ENCODE measurements at regions not wholly inside any gene's neighbourhood (a gene's known extent, or its start where the extent isn't known, plus 50 kb on each side); places are given as distances from the start of the nearest gene placed in this dataset.
"Not testable (repeated sequence)": the region's sequence is repeated elsewhere in the genome, so short reads cannot be mapped to it uniquely, and the experiment has no call there.

GRCh38 chr14:29410581-29410980 lies 517.1 kb downstream of the PRKD1 start:
- no peak overlapping the region for H3K4me3 ChIP-seq (ENCODE audit: low read depth, low read length)
- DNase-seq (ENCODE audit: low read depth, low spot score) = no peak
- in situ Hi-C loops (cut with HindIII; ENCODE audit: low sequenced_read_pairs) = no loop called here
- TF ChIP-seq CTCF (IDR thresholded peaks at IDR 0.05; ENCODE audit: low read depth, low read length) = no peak

GRCh38 chr14:29414931-29415330 lies 512.7 kb downstream of the PRKD1 start:
- in situ Hi-C loops (cut with HindIII; ENCODE audit: low sequenced_read_pairs); DNase-seq (ENCODE audit: low read depth, low spot score); H3K4me3 ChIP-seq (ENCODE audit: low read depth, low read length): not testable (repeated sequence)

- no peak for DNase-seq (ENCODE audit: low read depth, low spot score)
Observed at GRCh38 chr14:29419736-29420135, 507.9 kb downstream of the PRKD1 start.

GRCh38 chr14:29421156-29421728 lies 506.4 kb downstream of the PRKD1 start:
- in situ Hi-C loops (cut with HindIII; ENCODE audit: low sequenced_read_pairs) = no loop called here
- no peak for TF ChIP-seq CTCF (IDR thresholded peaks at IDR 0.05; ENCODE audit: low read depth, low read length)
- DNase-seq (ENCODE audit: low read depth, low spot score) = no peak
- no peak overlapping the region for H3K4me3 ChIP-seq (ENCODE audit: low read depth, low read length)

More at GRCh38 chr14:29419736-29420135, 507.9 kb downstream of the PRKD1 start:
- H3K4me3 ChIP-seq (ENCODE audit: low read depth, low read length) = no peak overlapping the region
- in situ Hi-C loops (cut with HindIII; ENCODE audit: low sequenced_read_pairs) = no loop called here
- TF ChIP-seq CTCF (IDR thresholded peaks at IDR 0.05; ENCODE audit: low read depth, low read length) = no peak

GRCh38 chr14:29425705-29426482 lies 501.8 kb downstream of the PRKD1 start:
- TF ChIP-seq CTCF (IDR thresholded peaks at IDR 0.05; ENCODE audit: low read depth, low read length) = no peak
- no peak overlapping the region for H3K4me3 ChIP-seq (ENCODE audit: low read depth, low read length)
- in situ Hi-C loops (cut with HindIII; ENCODE audit: low sequenced_read_pairs) = no loop called here
- DNase-seq (ENCODE audit: low read depth, low spot score) = no peak

GRCh38 chr14:29442696-29443095 lies 485.0 kb downstream of the PRKD1 start:
- no peak for TF ChIP-seq CTCF (IDR thresholded peaks at IDR 0.05; ENCODE audit: low read depth, low read length)

GRCh38 chr14:29444216-29444615 lies 483.4 kb downstream of the PRKD1 start:
- TF ChIP-seq CTCF (IDR thresholded peaks at IDR 0.05; ENCODE audit: low read depth, low read length) = no peak
- DNase-seq (ENCODE audit: low read depth, low spot score) = no peak
- in situ Hi-C loops (cut with HindIII; ENCODE audit: low sequenced_read_pairs) = no loop called here
- no peak overlapping the region for H3K4me3 ChIP-seq (ENCODE audit: low read depth, low read length)

More at GRCh38 chr14:29442696-29443095, 485.0 kb downstream of the PRKD1 start:
- no peak overlapping the region for H3K4me3 ChIP-seq (ENCODE audit: low read depth, low read length)
- DNase-seq (ENCODE audit: low read depth, low spot score) = peak; percentile 64
- in situ Hi-C loops (cut with HindIII; ENCODE audit: low sequenced_read_pairs) = no loop called here

Data from astrocyte of the spinal cord (primary cell).